Epithelial cell of esophagus (primary cell): ENCODE measurements at regions not wholly inside any gene's neighbourhood (a gene's known extent, or its start where the extent isn't known, plus 50 kb on each side); places are given as distances from the start of the nearest gene placed in this dataset.

Experiments used
- DNase-seq: peaks from one replicate; pipeline ENCODE4 v3.0.0; 2010; ENCODE audit warnings: low read depth
- H3K4me3 ChIP-seq: 2 replicates; pipeline ENCODE4 v1.5.1; 2011; ENCODE audit warnings: mild to moderate bottlenecking, low read length, control low read depth
- TF ChIP-seq, protein P1 (sequence below): IDR thresholded peaks from 2 replicates; pipeline ENCODE4 v1.5.1; 2011; ENCODE audit warnings: low read depth, mild to moderate bottlenecking, low read length, control low read depth, inconsistent platforms; ENCODE audit not compliant: insufficient read depth; ENCODE audit errors: missing control alignments

DNA sequence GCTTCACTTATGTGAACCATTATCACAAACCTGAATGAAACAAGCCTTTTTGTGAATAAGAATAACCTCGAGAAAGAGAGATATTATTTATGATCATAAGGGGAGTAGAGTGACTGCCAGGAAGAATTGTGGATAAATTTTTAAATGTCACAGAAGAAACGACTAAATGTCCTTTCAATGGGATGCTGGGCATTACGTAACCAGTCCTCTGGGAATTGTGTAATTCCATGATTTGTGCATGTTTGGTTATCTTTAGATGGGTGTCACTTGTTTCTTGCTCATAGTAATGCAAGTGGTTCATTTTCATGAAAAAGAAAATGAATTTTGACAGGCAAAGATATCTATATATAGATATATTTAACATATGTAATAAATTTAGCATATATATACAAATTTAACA is 379.5 kb upstream of the AGTR1 start:
- TF ChIP-seq, protein P1, sequence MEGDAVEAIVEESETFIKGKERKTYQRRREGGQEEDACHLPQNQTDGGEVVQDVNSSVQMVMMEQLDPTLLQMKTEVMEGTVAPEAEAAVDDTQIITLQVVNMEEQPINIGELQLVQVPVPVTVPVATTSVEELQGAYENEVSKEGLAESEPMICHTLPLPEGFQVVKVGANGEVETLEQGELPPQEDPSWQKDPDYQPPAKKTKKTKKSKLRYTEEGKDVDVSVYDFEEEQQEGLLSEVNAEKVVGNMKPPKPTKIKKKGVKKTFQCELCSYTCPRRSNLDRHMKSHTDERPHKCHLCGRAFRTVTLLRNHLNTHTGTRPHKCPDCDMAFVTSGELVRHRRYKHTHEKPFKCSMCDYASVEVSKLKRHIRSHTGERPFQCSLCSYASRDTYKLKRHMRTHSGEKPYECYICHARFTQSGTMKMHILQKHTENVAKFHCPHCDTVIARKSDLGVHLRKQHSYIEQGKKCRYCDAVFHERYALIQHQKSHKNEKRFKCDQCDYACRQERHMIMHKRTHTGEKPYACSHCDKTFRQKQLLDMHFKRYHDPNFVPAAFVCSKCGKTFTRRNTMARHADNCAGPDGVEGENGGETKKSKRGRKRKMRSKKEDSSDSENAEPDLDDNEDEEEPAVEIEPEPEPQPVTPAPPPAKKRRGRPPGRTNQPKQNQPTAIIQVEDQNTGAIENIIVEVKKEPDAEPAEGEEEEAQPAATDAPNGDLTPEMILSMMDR: no peak
- H3K4me3 ChIP-seq: no peak overlapping the region
- DNase-seq: no peak

DNA sequence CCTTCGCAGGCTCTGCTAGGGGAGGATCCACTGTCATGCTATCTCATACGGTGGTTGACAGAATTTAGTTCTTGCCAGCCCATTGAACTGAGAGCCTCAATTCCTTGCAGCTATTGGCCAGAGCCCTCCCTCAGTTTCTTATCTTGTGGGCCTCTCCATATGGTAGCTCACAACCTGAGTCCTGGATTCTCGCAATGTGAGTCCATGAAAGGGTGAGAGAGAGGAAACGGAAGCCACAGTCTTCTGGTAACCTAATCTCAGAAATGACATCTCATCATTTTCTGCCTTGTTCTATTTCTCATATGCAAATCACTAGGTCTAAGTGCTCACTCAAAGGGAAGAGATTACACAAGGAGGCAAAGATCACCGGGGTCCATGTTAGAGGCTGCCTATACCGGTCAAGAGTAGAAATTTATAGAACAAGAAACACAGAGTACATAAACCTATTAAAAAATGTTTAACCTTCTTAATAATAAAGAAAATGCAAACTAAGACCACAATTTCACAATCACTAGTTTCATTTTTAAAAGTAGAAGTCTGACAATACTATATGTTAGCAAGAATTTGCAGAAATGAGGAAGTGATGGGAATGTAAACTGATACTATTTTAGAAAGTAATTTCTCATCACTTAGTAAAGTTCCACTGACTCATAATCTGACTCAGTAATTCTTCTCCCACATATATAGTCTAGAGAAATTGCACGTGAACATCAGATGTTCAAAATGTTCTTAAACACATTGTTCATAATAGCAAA is 378.4 kb upstream of the AGTR1 start:
- no peak overlapping the region for H3K4me3 ChIP-seq
- DNase-seq: peak; percentile 76
- TF ChIP-seq, protein P1: no peak

DNA sequence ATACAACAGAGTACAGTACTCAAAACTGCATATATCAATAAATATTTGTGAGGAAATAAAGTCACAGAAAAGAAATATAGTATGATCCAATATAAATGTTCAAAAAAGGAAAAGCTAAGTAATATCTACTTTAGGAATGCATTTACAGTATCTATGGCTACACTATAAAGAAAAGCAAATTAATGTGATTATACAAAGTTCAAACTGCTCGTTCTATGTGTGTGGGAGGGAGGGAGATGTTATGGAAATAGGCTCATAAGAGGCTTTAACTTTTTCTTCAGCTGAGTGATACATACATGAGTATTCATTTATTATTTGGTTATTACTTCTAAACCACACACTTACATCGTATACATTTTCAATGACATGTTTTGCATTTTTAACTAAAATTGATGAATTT is 377.7 kb upstream of the AGTR1 start:
- DNase-seq: no peak
- TF ChIP-seq, protein P1: no peak
- H3K4me3 ChIP-seq: no peak overlapping the region

DNA sequence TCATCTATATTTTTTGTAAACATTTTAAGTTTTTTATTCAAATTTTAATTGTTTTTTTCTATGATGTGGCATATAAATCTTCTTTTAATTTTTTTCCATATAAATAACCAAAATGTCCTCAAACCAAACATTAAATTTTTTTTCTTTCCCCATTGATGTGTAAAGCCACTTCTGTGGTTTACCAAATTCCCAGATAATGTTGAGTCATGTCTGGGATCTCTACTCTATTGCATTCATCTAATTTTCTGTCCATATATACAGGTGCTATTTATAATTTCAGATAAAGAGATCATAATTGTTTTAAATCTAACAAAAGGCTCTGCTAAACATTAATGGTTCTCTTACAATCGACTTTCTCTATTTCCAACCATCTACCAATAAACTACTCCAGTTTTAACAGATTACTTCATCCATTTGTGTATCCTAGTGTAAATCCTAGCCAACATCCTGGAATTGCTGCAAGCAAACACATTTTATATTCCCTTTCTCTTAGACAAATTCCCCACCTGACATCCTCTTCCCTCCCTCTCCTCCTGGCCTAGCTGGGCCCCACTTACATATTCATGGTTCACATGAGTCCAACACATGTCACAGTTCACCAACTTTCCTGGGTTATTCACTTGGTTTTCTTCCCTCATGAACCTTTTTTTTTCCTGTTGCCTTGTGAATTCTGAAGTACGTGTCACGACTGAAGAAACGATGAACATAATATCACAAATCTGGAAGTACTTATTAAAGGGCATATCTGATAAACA is 368.0 kb upstream of the AGTR1 start:
- no peak for DNase-seq
- TF ChIP-seq, protein P1: no peak
- no peak overlapping the region for H3K4me3 ChIP-seq

DNA sequence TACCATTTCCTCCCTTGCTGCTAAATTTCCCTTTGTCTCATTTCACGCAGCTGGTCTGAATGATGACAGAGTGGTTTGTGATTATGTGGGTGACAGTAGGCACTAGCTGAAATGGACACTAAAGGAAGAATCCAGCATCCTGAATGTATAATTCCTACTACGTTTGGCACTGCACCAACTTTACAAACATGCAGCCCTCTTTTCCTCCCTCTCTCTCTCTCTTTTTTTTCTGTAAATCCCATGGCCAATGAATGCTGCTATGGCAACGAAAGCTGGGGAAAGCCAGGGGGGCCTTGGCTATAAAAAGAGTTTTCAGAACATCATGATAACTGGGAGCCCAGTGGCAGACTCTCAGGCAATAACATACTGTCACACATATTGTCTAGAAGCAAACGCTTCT is 367.2 kb upstream of the AGTR1 start:
- no peak for DNase-seq
- TF ChIP-seq, protein P1: no peak
- no peak overlapping the region for H3K4me3 ChIP-seq

DNA sequence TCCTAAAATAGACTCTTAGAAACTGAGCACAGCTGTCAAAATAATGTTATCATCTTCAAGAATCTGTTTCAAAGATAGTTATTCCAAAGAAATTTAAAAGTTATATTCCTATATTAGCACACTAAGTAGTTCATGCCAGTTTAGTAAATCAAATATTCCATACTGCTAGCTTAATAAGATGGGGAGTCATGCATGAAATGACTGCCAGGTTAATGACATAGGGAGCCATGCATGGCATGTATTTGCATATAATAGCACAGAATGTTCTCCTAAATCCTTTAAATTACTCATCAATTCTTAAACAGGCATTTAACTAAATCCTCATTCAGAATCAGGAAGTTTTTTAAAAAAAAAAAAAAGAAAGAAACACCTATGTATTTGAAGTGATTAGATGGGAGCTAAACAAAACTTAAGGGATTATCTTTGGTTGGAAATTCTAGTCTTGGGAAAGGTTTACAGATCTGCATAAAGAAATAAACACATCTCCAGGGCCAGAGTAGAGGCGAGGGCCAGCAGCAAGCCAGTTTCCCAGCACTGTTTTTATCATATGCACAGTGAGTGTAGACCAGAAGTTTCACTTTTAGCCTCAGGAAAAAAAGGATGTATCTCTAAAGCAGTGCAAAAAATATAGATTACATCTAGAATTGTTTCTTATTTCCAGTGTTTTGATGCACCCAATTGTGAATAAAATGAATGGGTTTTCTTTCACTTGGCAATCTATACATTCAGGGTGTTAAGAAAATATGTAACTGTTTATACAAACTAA is 366.4 kb upstream of the AGTR1 start:
- DNase-seq: no peak
- TF ChIP-seq, protein P1: no peak
- H3K4me3 ChIP-seq: no peak overlapping the region
